H1 (cell line): ENCODE measurements at regions not wholly inside any gene's neighbourhood (a gene's known extent, or its start where the extent isn't known, plus 50 kb on each side); places are given as distances from the start of the nearest gene placed in this dataset.

Experiments used
- CTCF ChIA-PET: fragments of 300-600 bp; sonication (Branson Sonifier 250); formaldehyde crosslinking; loops from one replicate; lab custom pipeline; 2021; ENCODE audit not compliant: partially characterized antibody; lab: Charles Lee
- POLR2A ChIA-PET: fragments of 300-600 bp; sonication (Branson Sonifier 250); formaldehyde crosslinking; loops from one replicate; lab custom pipeline; 2021; ENCODE audit warnings: inconsistent platforms; ENCODE audit not compliant: partially characterized antibody; lab: Charles Lee
- DNase-seq, 2 experiments: peaks; one replicate each; pipeline versions ENCODE4 v3.0.0 to v3.0.0-alpha.2; 2010 to 2022; ENCODE audit warnings: low spot score in 2 of 2, low read depth in 1 of 2, mixed read lengths in 1 of 2
- FAIRE-seq: peaks from 2 replicates; lab custom pipeline; 2011; peaks lifted over from hg19 to GRCh38; lab: Jason Lieb, UNC
- H2AFZ ChIP-seq: 2 replicates; pipeline ENCODE4 v1.8.1; 2012; ENCODE audit warnings: low read length, inconsistent platforms
- H2AK5ac ChIP-seq: 2 replicates; pipeline ENCODE4 v1.6.1; 2013; ENCODE audit warnings: low read depth, low read length
- H2BK120ac ChIP-seq: replicated peaks from 2 replicates; pipeline ENCODE3; 2013; ENCODE audit warnings: low read depth, low read length, inconsistent platforms
- H2BK12ac ChIP-seq: 2 replicates; pipeline ENCODE4 v1.6.1; 2013; ENCODE audit warnings: low read depth, low read length
- H2BK15ac ChIP-seq: 2 replicates; pipeline ENCODE4 v1.6.1; 2013; ENCODE audit warnings: low read length
- H2BK20ac ChIP-seq: 2 replicates; pipeline ENCODE4 v1.6.1; 2013; ENCODE audit warnings: low read length
- H2BK5ac ChIP-seq: 2 replicates; pipeline ENCODE4 v1.6.1; 2013; ENCODE audit warnings: low read depth, low read length
- H3K14ac ChIP-seq: 2 replicates; pipeline ENCODE4 v1.6.1; 2013; ENCODE audit warnings: inconsistent platforms; ENCODE audit not compliant: insufficient read length
- H3K18ac ChIP-seq: 2 replicates; pipeline ENCODE4 v1.6.1; 2013; ENCODE audit warnings: low read length; ENCODE audit errors: extremely low read depth
- H3K23ac ChIP-seq: 2 replicates; pipeline ENCODE4 v1.6.1; 2013; ENCODE audit warnings: inconsistent platforms; ENCODE audit not compliant: insufficient read length
- H3K23me2 ChIP-seq: 2 replicates; pipeline ENCODE4 v1.6.1; 2013; ENCODE audit warnings: low read depth, low read length
- H3K27ac ChIP-seq: 2 replicates; pipeline ENCODE4 v1.6.1; 2011; ENCODE audit warnings: low read depth, low read length, inconsistent platforms
- H3K27me3 ChIP-seq, 4 experiments: replicated peaks in 1 of 4; 1 replicate in 1 of 4; 2 replicates in 3 of 4; pipeline versions ENCODE4 v1.6.1 to v1.8.1; 2011 to 2013; ENCODE audit warnings: low read length in 3 of 4, mild to moderate bottlenecking in 3 of 4, inconsistent platforms in 2 of 4, mixed read lengths in 2 of 4, moderate library complexity in 1 of 4; ENCODE audit not compliant: control insufficient read depth in 3 of 4, insufficient read depth in 3 of 4; ENCODE audit errors: extremely low read depth in 1 of 4
- H3K36me3 ChIP-seq, 4 experiments: 2 replicates each; pipeline versions ENCODE4 v1.6.1 to v1.8.1; 2011 to 2013; ENCODE audit warnings: mild to moderate bottlenecking in 4 of 4, low read length in 3 of 4, moderate library complexity in 2 of 4, control low read depth in 1 of 4, inconsistent platforms in 1 of 4; ENCODE audit not compliant: insufficient read depth in 4 of 4, control insufficient read depth in 2 of 4
- H3K4ac ChIP-seq: replicated peaks from 2 replicates; pipeline ENCODE3; 2013; ENCODE audit warnings: low read length, low read depth, mixed read lengths, inconsistent platforms; ENCODE audit not compliant: insufficient read length
- H3K4me1 ChIP-seq, 4 experiments: replicated peaks in 1 of 4; 1 replicate in 1 of 4; 2 replicates in 3 of 4; pipeline versions ENCODE4 v1.6.1 to v1.8.1; 2011 to 2013; ENCODE audit warnings: low read length in 3 of 4, inconsistent platforms in 2 of 4, mixed read lengths in 1 of 4; ENCODE audit not compliant: insufficient read depth in 4 of 4, control insufficient read depth in 3 of 4
- H3K4me2 ChIP-seq, 2 experiments: 2 replicates each; pipeline versions ENCODE4 v1.6.1 to v1.8.1; 2011 to 2013; ENCODE audit warnings: low read depth in 2 of 2, low read length in 2 of 2, control low read depth in 1 of 2, inconsistent platforms in 1 of 2, mild to moderate bottlenecking in 1 of 2; ENCODE audit not compliant: insufficient read depth in 1 of 2
- H3K4me3 ChIP-seq, 4 experiments: fragments of 200-600, 300-600 bp in 1 of 4; sonication (generic), shearing (Covaris generic), sonication (Bioruptor Twin) in 1 of 4; 2 replicates each; pipeline versions ENCODE4 v1.5.1 to v1.8.1; 2011 to 2016; ENCODE audit warnings: low read length in 4 of 4, low read depth in 3 of 4, control low read depth in 2 of 4, inconsistent platforms in 2 of 4, mild to moderate bottlenecking in 2 of 4, mixed read lengths in 1 of 4, moderate library complexity in 1 of 4; ENCODE audit not compliant: insufficient read depth in 2 of 4; ENCODE audit errors: extremely low read depth in 1 of 4
- H3K56ac ChIP-seq: replicated peaks from 2 replicates; pipeline ENCODE3; 2013; ENCODE audit warnings: low read depth, mild to moderate bottlenecking, mixed read lengths, low read length, inconsistent platforms; ENCODE audit not compliant: insufficient read length
- H3K79me1 ChIP-seq: 2 replicates; pipeline ENCODE4 v1.6.1; 2013; ENCODE audit warnings: low read depth, low read length, control low read depth
- H3K79me2 ChIP-seq, 2 experiments: 2 replicates each; pipeline versions ENCODE4 v1.6.1 to v1.8.1; 2012 to 2013; ENCODE audit warnings: low read length in 2 of 2, mild to moderate bottlenecking in 2 of 2, inconsistent platforms in 1 of 2; ENCODE audit not compliant: insufficient read depth in 2 of 2, control insufficient read depth in 1 of 2
- H3K9ac ChIP-seq, 4 experiments: replicated peaks in 1 of 4; 1 replicate in 1 of 4; 2 replicates in 3 of 4; pipeline versions ENCODE4 v1.6.1 to v1.8.1; 2011 to 2013; ENCODE audit warnings: low read depth in 3 of 4, low read length in 3 of 4, control low read depth in 2 of 4, mild to moderate bottlenecking in 2 of 4, moderate library complexity in 2 of 4, inconsistent platforms in 1 of 4; ENCODE audit errors: extremely low read depth in 1 of 4
- H3K9me3 ChIP-seq, 2 experiments: 2 replicates each; pipeline versions ENCODE4 v1.6.1 to v1.8.1; 2012 to 2013; ENCODE audit warnings: mild to moderate bottlenecking in 2 of 2, moderate library complexity in 2 of 2, control low read depth in 1 of 2, inconsistent platforms in 1 of 2, low read depth in 1 of 2, low read length in 1 of 2, mixed read lengths in 1 of 2; ENCODE audit not compliant: insufficient read depth in 2 of 2
- H4K20me1 ChIP-seq, 2 experiments: replicated peaks in 1 of 2; 2 replicates each; pipeline versions ENCODE3 to v1.8.1; 2011 to 2013; ENCODE audit warnings: inconsistent platforms in 2 of 2, low read length in 2 of 2, mild to moderate bottlenecking in 1 of 2; ENCODE audit not compliant: insufficient read depth in 2 of 2, control insufficient read depth in 1 of 2
- H4K5ac ChIP-seq: 2 replicates; pipeline ENCODE4 v1.6.1; 2013; ENCODE audit warnings: low read length, low read depth, mixed read lengths, inconsistent platforms; ENCODE audit not compliant: insufficient read length
- H4K8ac ChIP-seq: 2 replicates; pipeline ENCODE4 v1.8.0; 2013; ENCODE audit warnings: mild to moderate bottlenecking, moderate library complexity, low read length, inconsistent platforms; ENCODE audit not compliant: insufficient read depth; ENCODE audit errors: extremely low read depth
- H4K91ac ChIP-seq: replicated peaks from 2 replicates; pipeline ENCODE3; 2013; ENCODE audit warnings: low read length, mixed read lengths, inconsistent platforms; ENCODE audit not compliant: insufficient read length
- ASH2L ChIP-seq: fragments of 200-600, 300-600 bp; sonication (generic); IDR thresholded peaks from one replicate; pipeline ENCODE4 v1.7.1; 2017; ENCODE audit warnings: low read length
- BRCA1 ChIP-seq: IDR thresholded peaks from 2 replicates; pipeline ENCODE4 v1.6.1; 2012; ENCODE audit warnings: low read depth, low read length, improper control_type of control experiment
- CBX8 ChIP-seq: fragments of 300-800, 300-1000 bp; sonication (generic); IDR thresholded peaks from 2 replicates; pipeline ENCODE4 v1.7.1; 2016; ENCODE audit warnings: low read depth, low read length, borderline replicate concordance
- CTCF ChIP-seq, 3 experiments: IDR thresholded peaks; 1 replicate in 2 of 3; 2 replicates in 1 of 3; pipeline versions ENCODE4 v1.5.1 to v1.6.1; 2011; ENCODE audit warnings: low read length in 3 of 3, mild to moderate bottlenecking in 3 of 3, inconsistent platforms in 2 of 3, low read depth in 1 of 3, moderate library complexity in 1 of 3; ENCODE audit not compliant: insufficient read depth in 1 of 3; ENCODE audit errors: control extremely low read depth in 1 of 3
- JUN ChIP-seq: IDR thresholded peaks from 2 replicates; pipeline ENCODE4 v1.6.1; 2011; ENCODE audit warnings: low read depth, mild to moderate bottlenecking, improper control_type of control experiment, low read length
- SUZ12 ChIP-seq: fragments of 200-600 bp; sonication (generic); IDR thresholded peaks from 2 replicates; pipeline ENCODE4 v1.6.1; 2012; ENCODE audit warnings: mild to moderate bottlenecking, inconsistent platforms, low read length, moderate library complexity, mixed read lengths
- WGBS, 2 experiments: shearing (Covaris generic) in 1 of 2; methylation state at CpG; one replicate each; pipeline versions ENCODE4 v1.1.6 to v1.1.7; 2013 to 2015; ENCODE audit warnings: low lambda C conversion rate in 2 of 2, mixed read lengths in 2 of 2, inconsistent platforms in 1 of 2, low coverage in 1 of 2, missing lambda C conversion rate in 1 of 2; ENCODE audit not compliant: insufficient replicate concordance in 2 of 2, insufficient coverage in 1 of 2, insufficient read length in 1 of 2; ENCODE audit errors: extremely low coverage in 1 of 2, missing lambda C conversion rate in 1 of 2; 5-methylcytosine and 5-hydroxymethylcytosine counted together

- Histone ChIP-seq H2BK20ac (no peak overlapping the region), H3K4me3 (no peak overlapping the region), H3K9ac (no peak overlapping the region), H3K4ac (no peak overlapping the region), H3K56ac (no peak overlapping the region), H4K8ac (no peak overlapping the region), H3K79me1 (no peaks in the 10 kb centered on the region), H3K36me3 (no peaks in the 10 kb centered on the region), H3K4me1 (peaks cover 0 to 5% (median 2%) of the 10 kb centered on the region in 4 experiments; a peak in 4 of 7 replicates), H3K27me3 (no peaks in the 10 kb centered on the region), H2AK5ac (no peak overlapping the region), H2BK15ac (no peak overlapping the region), H2BK5ac (no peak overlapping the region), H3K23me2 (no peaks in the 10 kb centered on the region), H2AFZ (no peak overlapping the region), H3K23ac (no peak overlapping the region), H3K18ac (no peak overlapping the region), H4K5ac (no peak overlapping the region), H3K79me2 (no peaks in the 10 kb centered on the region), H3K14ac (no peak overlapping the region), H4K91ac (no peak overlapping the region), H2BK120ac (no peak overlapping the region), H2BK12ac (no peak overlapping the region), H3K9me3 (peaks cover 0 to 5% of the 10 kb centered on the region in 2 experiments; a peak in 2 of 4 replicates), H3K27ac (no peak overlapping the region), H4K20me1 (no peaks in the 10 kb centered on the region), H3K4me2 (no peak overlapping the region)
- no peak for FAIRE-seq
- ChIA-PET POLR2A (no interaction called here), CTCF (interaction anchor here (0.8 to 1.7 kb wide), 5 partner anchors 11 to 132 kb away, joined by 3 to 5 read pairs (median 4); no protein-coding TSS in a partner anchor)
- no peak for DNase-seq
- WGBS, 2 experiments, result 92% methylated on average over 4 of the region's 4 CpGs; no CpG with 5 or more reads in 1 of the 2 experiments
- no peak for TF ChIP-seq BRCA1
- TF ChIP-seq JUN, result no peak
- TF ChIP-seq CBX8, result no peak
- TF ChIP-seq ASH2L, result no peak
- no peak for TF ChIP-seq SUZ12
- TF ChIP-seq CTCF (IDR thresholded peaks at IDR 0.05; ENCODE audit: control extremely low read depth in 1 of 3, insufficient read depth in 1 of 3, low read depth in 1 of 3, low read length in 3 of 3), result no peak
These were observed 51.4 kb upstream of the LIPC start for GRCh38 chr15:58380280-58380945.
